Panc1 (cell line): ENCODE measurements at regions not wholly inside any gene's neighbourhood (a gene's known extent, or its start where the extent isn't known, plus 50 kb on each side); places are given as distances from the start of the nearest gene placed in this dataset.

Experiments
- ATAC-seq: fragments of 200-7000 bp; cut with Tn5 transposase; 2 replicates; pipeline ENCODE4 v1.9.1; 2020; ENCODE audit warnings: mild to moderate bottlenecking, moderate library complexity
- BruUV-seq: library from RNA; stranded (reverse); fragments of 400-500 nt; replicated peaks from 2 replicates; lab custom pipeline; 2021; lab: Mats Ljungman, UMichigan
- CTCF ChIA-PET: fragments of 300-600 bp; sonication (Branson Sonifier 250); formaldehyde crosslinking; loops from one replicate; lab custom pipeline; 2022; ENCODE audit warnings: antibody characterized with exemption; lab: Charles Lee
- POLR2A ChIA-PET: fragments of 300-600 bp; sonication (Branson Sonifier 250); formaldehyde crosslinking; loops from one replicate; lab custom pipeline; 2022; ENCODE audit warnings: antibody characterized with exemption; lab: Charles Lee
- DNase-seq: peaks from one replicate; pipeline ENCODE4 v3.0.0-alpha.2; 2010; ENCODE audit warnings: low read depth, low spot score
- H3K27ac ChIP-seq: 2 replicates; pipeline ENCODE4 v1.5.1; 2011; ENCODE audit warnings: mild to moderate bottlenecking, low read length, inconsistent platforms
- H3K27me3 ChIP-seq: fragments of 200-500 bp; sonication (Bioruptor generic); 2 replicates; pipeline ENCODE4 v1.6.0; 2014; ENCODE audit warnings: low read length, inconsistent platforms; ENCODE audit not compliant: control insufficient read depth, insufficient read depth
- H3K36me3 ChIP-seq: fragments of 200-500 bp; sonication (Bioruptor generic); 2 replicates; pipeline ENCODE4 v1.5.1; 2014; ENCODE audit warnings: inconsistent platforms, mild to moderate bottlenecking, low read length, moderate library complexity; ENCODE audit not compliant: control insufficient read depth, insufficient read depth
- H3K4me1 ChIP-seq: 2 replicates; pipeline ENCODE4 v1.5.1; 2011; ENCODE audit warnings: inconsistent platforms, mild to moderate bottlenecking, low read length, moderate library complexity; ENCODE audit not compliant: control insufficient read depth, insufficient read depth
- H3K4me3 ChIP-seq, 2 experiments: 2 replicates each; pipeline ENCODE4 v1.5.1; 2011 to 2012; ENCODE audit warnings: low read depth in 2 of 2, low read length in 2 of 2, mild to moderate bottlenecking in 2 of 2, inconsistent platforms in 1 of 2, moderate library complexity in 1 of 2
- H3K9me3 ChIP-seq: fragments of 200-500 bp; sonication (Bioruptor generic); 2 replicates; pipeline ENCODE4 v1.5.1; 2014; ENCODE audit warnings: low read depth, mild to moderate bottlenecking, inconsistent platforms, low read length, moderate library complexity; ENCODE audit not compliant: control insufficient read depth, insufficient read depth
- POLR2AphosphoS5 ChIP-seq: IDR thresholded peaks from 2 replicates; pipeline ENCODE4 v1.6.1; 2012; ENCODE audit warnings: mild to moderate bottlenecking, low read depth, low read length, moderate library complexity
- SIN3A ChIP-seq: IDR thresholded peaks from 2 replicates; pipeline ENCODE4 v1.6.1; 2012; ENCODE audit warnings: low read depth, mild to moderate bottlenecking, low read length, moderate library complexity, borderline replicate concordance; ENCODE audit not compliant: insufficient read depth
- TCF7L2 ChIP-seq: IDR thresholded peaks from 2 replicates; pipeline ENCODE4 v1.6.1; 2011; ENCODE audit warnings: mild to moderate bottlenecking, low read depth, low read length, inconsistent platforms
- in situ Hi-C: cut with HindIII; loops from 2 replicates; pipeline ENCODE4 v1.10.0; 2016; ENCODE audit warnings: low sequenced_read_pairs, low pct_unique_long_range_greater_than_20kb
- intact Hi-C: fragments of 100-400 bp; cut with micrococcal nuclease; formaldehyde crosslinking; loops from one replicate; pipeline ENCODE4 v1.10.0; 2022; ENCODE audit not compliant: unreplicated experiment
- TF ChIP-seq, protein P1 (sequence below): fragments of 450-650 bp; IDR thresholded peaks from 2 replicates; pipeline ENCODE4 v1.5.1; 2017; ENCODE audit warnings: mild to moderate bottlenecking
- TF ChIP-seq, protein P2 (sequence below), 2 experiments: IDR thresholded peaks; 2 replicates each; pipeline ENCODE4 v1.6.1; 2011 to 2012; ENCODE audit warnings: low read depth in 2 of 2, control low read depth in 1 of 2, low read length in 1 of 2, mild to moderate bottlenecking in 1 of 2, moderate library complexity in 1 of 2; ENCODE audit not compliant: insufficient read depth in 1 of 2

DNA sequence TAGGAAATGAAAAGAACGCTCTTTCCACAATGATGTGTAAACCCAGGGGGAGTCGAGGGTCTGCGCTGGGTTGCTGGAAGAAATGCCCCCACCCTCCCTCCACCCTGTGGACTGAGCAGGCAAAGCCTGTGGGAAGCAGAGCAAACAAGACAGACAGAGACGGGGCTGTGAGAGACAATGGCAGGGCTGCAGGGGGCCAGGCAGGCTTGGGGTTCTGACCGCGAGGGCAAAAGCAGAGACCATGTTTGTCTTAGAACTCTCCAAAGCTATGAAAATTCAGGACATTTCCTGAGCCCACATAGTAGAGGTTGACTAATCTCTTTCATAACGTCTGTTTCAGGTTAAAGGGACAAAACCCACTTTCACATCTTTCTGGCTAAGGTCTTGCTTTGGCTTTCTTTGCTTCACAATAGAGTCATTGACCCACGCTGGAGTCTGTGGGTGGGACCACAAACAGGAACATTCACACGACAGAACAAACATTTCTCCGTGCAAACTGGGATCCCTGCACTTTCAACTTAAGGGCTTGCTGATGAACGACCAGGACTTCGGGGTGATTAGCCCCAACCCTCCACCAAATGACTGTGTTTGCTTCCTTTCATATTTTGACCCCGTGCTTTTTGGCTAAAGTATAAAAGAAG is 156.0 kb upstream of the TPM1 start:
- TF ChIP-seq SIN3A, result no peak
- TF ChIP-seq, protein P1, sequence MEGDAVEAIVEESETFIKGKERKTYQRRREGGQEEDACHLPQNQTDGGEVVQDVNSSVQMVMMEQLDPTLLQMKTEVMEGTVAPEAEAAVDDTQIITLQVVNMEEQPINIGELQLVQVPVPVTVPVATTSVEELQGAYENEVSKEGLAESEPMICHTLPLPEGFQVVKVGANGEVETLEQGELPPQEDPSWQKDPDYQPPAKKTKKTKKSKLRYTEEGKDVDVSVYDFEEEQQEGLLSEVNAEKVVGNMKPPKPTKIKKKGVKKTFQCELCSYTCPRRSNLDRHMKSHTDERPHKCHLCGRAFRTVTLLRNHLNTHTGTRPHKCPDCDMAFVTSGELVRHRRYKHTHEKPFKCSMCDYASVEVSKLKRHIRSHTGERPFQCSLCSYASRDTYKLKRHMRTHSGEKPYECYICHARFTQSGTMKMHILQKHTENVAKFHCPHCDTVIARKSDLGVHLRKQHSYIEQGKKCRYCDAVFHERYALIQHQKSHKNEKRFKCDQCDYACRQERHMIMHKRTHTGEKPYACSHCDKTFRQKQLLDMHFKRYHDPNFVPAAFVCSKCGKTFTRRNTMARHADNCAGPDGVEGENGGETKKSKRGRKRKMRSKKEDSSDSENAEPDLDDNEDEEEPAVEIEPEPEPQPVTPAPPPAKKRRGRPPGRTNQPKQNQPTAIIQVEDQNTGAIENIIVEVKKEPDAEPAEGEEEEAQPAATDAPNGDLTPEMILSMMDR, result no peak
- TF ChIP-seq POLR2AphosphoS5, result no peak
- TF ChIP-seq TCF7L2, result no peak
- TF ChIP-seq, protein P2, sequence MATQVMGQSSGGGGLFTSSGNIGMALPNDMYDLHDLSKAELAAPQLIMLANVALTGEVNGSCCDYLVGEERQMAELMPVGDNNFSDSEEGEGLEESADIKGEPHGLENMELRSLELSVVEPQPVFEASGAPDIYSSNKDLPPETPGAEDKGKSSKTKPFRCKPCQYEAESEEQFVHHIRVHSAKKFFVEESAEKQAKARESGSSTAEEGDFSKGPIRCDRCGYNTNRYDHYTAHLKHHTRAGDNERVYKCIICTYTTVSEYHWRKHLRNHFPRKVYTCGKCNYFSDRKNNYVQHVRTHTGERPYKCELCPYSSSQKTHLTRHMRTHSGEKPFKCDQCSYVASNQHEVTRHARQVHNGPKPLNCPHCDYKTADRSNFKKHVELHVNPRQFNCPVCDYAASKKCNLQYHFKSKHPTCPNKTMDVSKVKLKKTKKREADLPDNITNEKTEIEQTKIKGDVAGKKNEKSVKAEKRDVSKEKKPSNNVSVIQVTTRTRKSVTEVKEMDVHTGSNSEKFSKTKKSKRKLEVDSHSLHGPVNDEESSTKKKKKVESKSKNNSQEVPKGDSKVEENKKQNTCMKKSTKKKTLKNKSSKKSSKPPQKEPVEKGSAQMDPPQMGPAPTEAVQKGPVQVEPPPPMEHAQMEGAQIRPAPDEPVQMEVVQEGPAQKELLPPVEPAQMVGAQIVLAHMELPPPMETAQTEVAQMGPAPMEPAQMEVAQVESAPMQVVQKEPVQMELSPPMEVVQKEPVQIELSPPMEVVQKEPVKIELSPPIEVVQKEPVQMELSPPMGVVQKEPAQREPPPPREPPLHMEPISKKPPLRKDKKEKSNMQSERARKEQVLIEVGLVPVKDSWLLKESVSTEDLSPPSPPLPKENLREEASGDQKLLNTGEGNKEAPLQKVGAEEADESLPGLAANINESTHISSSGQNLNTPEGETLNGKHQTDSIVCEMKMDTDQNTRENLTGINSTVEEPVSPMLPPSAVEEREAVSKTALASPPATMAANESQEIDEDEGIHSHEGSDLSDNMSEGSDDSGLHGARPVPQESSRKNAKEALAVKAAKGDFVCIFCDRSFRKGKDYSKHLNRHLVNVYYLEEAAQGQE (IDR thresholded peaks at IDR 0.05; ENCODE audit: insufficient read depth in 1 of 2, low read depth in 2 of 2, low read length in 1 of 2), result no peak
- ChIA-PET CTCF (interaction anchor here (0.6 kb wide), 1 partner anchor 162 kb away, joined by 3 read pairs; no protein-coding TSS in a partner anchor), POLR2A (no interaction called here)
- H3K4me3 ChIP-seq, result peak overlapping the region; percentile 0 to 36; a peak in 2 of 4 replicates
- DNase-seq, result no peak
- no peaks in the 10 kb centered on the region for H3K27me3 ChIP-seq
- peaks cover 20% of the 10 kb centered on the region for H3K4me1 ChIP-seq
- H3K27ac ChIP-seq, result peak overlapping the region; percentile 78
- in situ Hi-C loops, result no loop called here
- H3K9me3 ChIP-seq, result no peaks in the 10 kb centered on the region
- intact Hi-C loops, result loop anchor here (1.0 kb wide), 1 partner anchor 31 kb away; no protein-coding TSS in a partner anchor
- ATAC-seq, result peak; percentile 47
- BruUV-seq, result no TSS peak
- H3K36me3 ChIP-seq, result no peaks in the 10 kb centered on the region

DNA sequence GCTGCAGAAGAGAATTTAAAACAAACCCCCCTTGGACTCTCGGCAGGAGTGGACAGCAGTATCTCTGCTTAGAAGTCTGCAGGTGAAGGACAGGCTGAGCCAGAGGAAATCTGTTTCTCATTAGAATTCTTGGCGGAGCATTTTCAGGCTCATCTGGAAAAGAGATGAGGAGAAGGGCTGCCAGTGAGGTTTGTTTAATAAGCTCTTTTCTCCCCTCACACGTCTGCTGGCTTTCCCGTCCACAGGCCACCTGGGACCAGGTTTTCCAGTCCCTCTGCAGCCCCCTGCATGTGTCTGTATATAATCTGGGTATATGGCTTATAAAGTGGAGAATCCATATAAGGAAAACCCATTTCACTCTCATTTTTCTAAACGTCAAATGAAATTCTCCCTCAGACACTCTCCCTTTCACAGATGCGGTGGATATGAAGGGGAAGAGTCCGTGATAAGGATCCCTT is 155.4 kb upstream of the TPM1 start:
- Histone ChIP-seq H3K4me1 (peaks cover 20% of the 10 kb centered on the region), H3K4me3 (peak overlapping the region; percentile 0 to 36; a peak in 2 of 4 replicates), H3K9me3 (no peaks in the 10 kb centered on the region), H3K27me3 (no peaks in the 10 kb centered on the region), H3K36me3 (no peaks in the 10 kb centered on the region), H3K27ac (peak overlapping the region; percentile 78)
- TF ChIP-seq SIN3A (no peak), POLR2AphosphoS5 (no peak), TCF7L2 (no peak)
- TF ChIP-seq, protein P1, result no peak
- TF ChIP-seq, protein P2 (IDR thresholded peaks at IDR 0.05; ENCODE audit: insufficient read depth in 1 of 2, low read depth in 2 of 2, low read length in 1 of 2), result no peak
- in situ Hi-C loops (no loop called here), intact Hi-C loops (loop anchor here (1.0 kb wide), 1 partner anchor 32 kb away; no protein-coding TSS in a partner anchor)
- peak; percentile 51 for ATAC-seq
- DNase-seq, result no peak
- ChIA-PET POLR2A (interaction anchor here (0.8 kb wide), 1 partner anchor 59 kb away, joined by 7 read pairs; no protein-coding TSS in a partner anchor), CTCF (interaction anchor here (0.6 kb wide), 1 partner anchor 161 kb away, joined by 3 read pairs; no protein-coding TSS in a partner anchor)
- BruUV-seq, result no TSS peak
